HG02588 (cell line): ENCODE measurements at regions not wholly inside any gene's neighbourhood (a gene's known extent, or its start where the extent isn't known, plus 50 kb on each side); places are given as distances from the start of the nearest gene placed in this dataset.
"Not testable (repeated sequence)": the region's sequence is repeated elsewhere in the genome, so short reads cannot be mapped to it uniquely, and the experiment has no call there.

ENCODE experiments used
- ATAC-seq: cut with Tn5 transposase; IDR thresholded peaks from one replicate; pipeline ENCODE4 v1.9.1; 2021; ENCODE audit warnings: mild to moderate bottlenecking, moderate library complexity; ENCODE audit not compliant: unreplicated experiment

DNA sequence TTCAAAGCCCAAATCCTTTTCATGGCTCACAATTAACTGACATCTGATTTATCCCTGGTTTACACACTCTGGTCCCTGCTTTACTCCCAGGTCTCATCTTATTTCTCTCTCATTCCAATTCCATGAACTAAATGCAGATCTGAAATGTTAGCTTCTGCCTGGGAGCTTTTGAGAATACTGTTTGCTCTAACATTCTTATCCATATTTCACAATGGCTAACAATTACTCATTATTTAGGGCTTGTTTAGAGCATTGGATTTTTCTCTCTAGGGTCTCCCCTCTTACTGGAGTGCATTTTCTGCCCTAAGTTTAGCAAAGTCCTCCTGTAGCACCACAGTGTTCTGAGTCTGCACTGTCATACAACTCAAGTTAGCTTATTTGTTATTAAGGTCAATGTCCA is 121.5 kb upstream of the HCRTR2 start:
- no peak for ATAC-seq

DNA sequence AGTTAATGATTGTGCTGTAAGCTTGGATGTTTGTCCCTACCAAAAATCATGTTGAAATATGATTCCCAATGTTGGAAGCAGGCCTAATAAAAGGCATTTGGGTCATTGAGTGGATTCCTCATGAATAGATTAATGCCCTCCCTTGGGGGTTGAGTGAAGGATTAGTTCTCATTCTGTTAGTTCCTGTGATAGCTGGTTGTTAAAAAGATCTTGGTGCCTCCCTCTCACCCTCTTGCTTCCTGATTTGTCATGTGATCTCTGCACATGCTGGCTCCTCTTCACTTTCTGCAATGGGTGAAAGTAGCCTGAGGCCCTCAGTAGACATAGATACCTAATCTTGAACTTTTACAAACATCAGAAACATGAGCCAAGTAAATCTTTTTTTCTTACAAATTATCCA is 115.6 kb upstream of the HCRTR2 start:
- no peak for ATAC-seq

DNA sequence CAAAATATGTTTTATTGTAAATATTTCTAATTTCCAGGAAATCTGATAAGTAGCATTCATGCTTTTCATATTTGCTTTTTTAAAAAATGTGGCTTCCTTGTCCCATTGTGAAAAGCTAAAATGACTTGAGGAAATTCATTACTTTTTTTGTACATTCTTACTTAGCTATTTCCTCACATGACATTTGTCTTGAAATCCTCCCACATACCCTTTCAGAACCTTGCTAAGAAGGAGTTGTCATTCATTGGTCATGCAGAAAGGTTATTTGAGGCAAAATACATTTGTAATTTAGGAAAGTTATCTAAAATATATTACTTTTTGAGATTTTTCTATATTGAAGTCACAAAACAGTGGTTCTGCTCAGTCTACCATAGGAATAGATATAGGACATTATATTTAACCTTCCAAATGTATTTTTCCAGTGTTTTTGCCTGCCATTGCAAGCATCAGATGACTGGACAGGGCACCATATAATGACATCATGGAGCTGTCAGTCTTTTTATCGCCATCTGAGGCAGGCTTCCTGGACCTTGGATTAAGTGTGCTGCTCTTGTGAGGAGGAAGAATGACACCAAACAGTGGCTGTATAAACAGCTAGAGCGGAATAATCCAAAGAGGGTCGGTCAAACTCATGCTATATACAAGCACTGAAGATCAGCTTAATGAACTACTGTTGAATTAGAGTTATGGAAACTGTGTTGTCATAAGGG is 109.4 kb upstream of the HCRTR2 start:
- ATAC-seq: no peak

DNA sequence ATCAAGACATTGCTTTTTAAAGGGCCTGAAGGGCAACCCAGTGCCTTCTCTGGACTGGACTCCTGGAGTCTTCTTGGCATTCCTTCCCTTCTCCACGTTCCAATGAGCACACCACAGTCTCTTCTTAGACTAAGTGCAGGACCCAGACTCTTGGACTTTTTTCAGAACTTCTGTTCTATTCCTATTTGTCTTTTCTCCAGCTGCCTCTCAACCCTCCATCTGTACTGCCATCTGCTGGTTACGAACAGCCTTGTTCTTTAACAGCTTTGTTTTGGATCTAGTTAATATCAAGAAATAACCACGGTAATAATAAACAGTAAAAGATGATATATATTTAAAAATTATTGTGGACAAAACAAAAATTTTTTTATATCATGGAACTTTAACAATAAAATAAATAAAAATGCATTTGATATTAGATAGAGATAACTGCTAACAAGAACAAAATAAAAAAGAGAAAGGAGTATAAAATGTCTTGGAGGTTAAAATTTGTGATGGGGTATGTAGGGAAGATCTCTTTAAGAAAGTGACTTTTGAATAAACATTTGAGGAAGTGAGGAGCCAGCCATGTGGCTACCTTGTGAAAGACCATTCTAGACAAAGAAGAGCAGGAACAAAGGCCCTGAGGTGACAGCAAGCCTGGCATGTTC is 105.1 kb upstream of the HCRTR2 start:
- no peak for ATAC-seq

DNA sequence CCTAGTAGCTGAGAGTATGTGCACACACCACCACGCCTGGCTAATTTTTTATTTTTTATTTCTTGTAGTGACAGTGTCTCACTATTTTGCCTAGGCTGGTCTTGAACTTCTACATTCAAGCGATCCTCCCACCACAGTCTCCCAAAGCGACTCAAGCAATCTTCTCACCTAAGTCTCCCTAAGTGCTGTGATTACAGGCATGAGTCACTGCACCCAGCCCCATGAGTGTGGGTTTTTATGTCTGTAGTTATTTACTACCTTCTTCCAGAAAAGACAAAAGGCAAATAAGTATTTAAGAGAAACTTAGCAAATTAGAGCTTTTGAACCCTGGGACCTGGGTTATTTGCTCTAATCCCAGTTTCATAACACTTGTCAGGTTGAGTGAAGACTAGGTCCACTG is 92.3 kb upstream of the HCRTR2 start:
- no peak for ATAC-seq

DNA sequence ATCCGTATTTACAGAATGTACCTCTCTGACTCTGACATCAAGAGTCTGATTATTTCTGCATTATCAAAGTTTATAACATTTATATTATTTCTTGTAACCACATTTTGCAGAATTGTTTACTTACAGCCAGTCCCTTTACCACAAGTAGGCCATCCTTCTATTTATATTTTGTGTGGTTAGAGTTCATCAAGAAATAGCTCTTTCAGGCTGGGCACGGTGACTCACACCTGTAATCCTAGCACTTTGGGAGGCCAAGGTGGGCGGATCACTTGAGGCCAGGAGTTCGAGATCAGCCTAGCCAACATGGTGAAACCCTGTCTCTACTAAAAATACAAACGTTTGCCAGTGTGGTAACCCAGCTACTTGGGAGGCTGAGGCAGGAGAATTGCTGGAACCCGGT is 86.3 kb upstream of the HCRTR2 start:
- not testable (repeated sequence) for ATAC-seq

DNA sequence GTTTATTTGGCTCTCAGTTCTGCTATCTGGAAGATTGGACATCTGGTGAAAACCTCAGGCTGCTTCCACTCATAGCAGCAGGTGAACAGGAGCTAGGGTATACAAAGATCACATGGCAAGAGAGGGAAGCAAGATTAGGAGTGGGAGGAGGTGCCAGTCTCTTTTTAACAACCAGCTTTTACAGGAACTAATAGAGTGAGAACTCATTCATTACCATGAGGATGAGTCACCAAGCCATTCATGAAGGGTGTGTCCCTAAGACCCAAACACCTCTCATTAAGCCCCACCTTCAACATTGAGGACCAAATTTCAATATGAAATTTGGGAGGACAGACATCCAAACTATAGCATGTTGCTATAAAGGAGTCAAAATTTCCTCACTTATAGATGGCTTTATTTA is 85.4 kb upstream of the HCRTR2 start:
- no peak for ATAC-seq

DNA sequence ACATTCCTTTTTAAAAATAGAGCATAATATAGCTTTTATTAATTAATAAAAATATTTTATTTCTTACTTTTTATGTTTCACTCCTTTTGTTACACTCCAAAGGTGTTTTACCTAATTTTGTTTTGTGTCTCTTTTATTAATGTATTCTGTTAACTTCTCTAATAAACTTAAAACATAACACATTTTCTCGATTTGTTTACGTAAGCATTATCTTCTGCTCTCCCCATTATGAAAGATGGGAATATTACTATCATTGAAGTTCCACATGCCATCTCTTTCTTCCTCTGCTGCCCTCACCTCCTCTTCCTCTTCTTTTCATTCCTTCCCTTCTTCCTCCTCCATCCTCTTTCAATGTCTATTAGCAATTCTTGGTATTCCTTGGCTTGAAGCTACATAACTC is 85.0 kb upstream of the HCRTR2 start:
- ATAC-seq: no peak

DNA sequence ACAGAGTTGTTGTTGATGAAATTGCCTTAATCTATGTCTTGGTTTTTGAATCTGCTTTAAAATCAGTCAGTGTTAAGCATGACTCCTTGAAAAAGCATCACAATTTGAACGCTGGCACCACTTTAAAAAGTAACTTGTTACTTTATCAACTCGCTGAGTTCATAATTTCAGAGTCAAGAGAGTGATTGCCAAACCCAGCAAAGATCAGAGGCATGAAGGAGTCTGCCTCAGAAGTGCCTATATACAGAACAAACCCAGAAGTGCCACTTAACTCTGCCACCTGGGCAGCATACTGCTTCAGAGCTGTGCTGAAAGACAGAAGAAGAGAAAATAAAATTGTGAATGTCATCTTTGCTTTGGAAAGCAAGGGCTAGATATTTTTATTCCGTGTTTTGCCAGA is 73.6 kb upstream of the HCRTR2 start:
- ATAC-seq: no peak

DNA sequence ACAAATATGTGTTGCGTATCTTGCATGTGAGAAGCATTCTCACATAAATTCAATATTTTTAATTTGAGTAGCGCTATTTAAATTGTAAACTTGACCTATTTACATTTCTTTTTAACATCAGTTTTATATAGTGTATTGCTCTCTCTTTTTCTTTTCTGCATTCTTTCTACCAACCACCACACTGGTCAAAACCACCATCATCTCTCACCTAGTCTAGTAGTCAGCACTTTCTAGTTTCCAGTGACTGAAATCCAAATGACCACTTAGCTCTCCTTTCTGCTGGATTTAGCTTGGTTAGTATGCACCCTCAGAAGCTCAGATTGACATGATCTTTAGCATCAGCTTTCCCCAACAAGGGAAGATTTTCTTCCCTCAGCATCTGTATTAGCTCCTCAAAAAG is 73.2 kb upstream of the HCRTR2 start:
- ATAC-seq: no peak

DNA sequence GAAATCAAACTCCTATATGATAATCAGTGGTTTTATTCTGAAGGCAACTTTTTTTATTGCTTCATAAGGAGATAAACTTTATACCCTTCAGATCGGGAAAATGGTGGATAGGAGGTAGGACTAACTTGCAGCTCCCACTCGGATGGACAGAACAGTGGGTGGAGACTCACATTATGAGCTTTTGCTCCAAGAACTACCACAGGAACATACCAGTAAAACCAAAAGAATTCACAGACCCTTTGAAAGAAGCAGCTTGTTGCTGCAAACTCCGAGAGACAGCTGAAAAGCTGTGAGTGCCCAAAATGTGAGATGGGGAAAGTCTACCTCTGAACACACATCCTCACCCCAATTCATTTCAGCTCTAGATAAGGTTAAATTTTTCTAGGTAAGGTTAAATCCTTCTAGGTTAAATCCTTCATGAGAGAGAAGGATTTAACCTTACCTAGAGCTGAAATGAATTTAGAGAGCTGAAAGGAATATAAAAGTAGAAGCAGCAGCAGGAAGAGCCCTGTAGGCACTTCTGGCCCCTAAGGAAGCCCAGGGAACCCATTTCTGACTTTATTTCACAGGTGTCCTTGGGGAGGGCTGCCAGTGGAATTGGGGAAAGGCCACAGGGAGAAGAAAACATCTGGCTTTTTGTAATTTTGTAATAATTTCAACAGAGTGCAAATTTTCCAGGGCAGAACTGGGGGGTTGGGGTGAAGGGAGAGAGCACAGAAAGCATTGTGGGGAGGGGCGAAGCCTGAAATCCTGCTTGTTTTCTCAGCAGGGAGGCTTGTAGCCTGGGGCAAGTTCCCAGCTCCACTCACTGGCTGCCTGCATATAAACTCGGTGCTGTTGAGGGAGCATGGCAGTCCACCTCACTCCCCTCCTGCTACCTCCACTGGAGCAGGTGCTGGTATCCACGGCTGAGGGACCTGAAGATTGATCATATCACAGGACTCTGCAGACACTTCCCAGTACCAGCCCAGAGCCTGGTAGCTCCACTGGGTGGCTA is 65.9 kb upstream of the HCRTR2 start:
- no peak for ATAC-seq

DNA sequence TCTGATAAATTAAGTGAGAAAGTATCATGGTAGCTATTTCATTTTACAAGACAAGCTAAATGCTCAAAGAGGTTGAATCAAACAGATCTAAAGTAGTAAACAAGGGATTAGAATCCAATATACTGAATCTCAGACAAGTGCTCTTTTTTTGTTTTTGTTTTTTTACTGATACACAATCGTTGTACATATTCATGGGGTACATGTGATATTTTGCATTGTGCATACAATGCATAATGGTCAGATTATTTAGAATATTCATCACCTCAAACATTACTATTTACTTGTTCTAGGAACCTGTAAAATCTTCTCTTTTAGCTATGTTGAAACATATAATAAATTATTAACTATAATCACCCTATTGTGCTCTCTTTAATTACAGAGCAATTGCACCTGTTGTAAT is 57.0 kb upstream of the HCRTR2 start:
- ATAC-seq: no peak

DNA sequence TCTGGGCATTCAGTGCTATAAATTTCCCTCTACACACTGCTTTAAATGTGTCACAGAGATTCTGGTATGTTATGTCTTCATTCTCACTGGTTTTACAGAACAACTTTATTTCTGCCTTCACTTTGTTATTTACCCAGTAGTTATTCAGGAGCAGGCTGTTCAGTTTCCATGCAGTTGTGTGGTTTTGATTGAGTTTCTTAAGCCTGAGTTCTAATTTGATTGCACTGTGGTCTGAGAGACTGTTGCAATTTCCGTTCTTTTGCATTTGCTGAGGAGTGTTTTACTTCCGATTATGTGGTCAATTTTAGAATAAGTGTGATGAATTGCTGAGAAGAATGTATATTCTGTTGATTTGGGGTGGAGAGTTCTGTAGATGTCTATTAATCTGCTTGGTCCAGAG is 50.1 kb upstream of the HCRTR2 start:
- not testable (repeated sequence) for ATAC-seq
